Activated naive CD4-positive, alpha-beta T cell treated with anti-CD3 and anti-CD28 coated beads for 36 hours (primary cell): ENCODE measurements at regions not wholly inside any gene's neighbourhood (a gene's known extent, or its start where the extent isn't known, plus 50 kb on each side); places are given as distances from the start of the nearest gene placed in this dataset.

ENCODE experiments used
- CTCF ChIA-PET: fragments of 350-600 bp; sonication (Branson Sonifier 250); formaldehyde crosslinking; loops from one replicate; lab custom pipeline; 2021; ENCODE audit warnings: antibody characterized with exemption; lab: Charles Lee
- DNase-seq: peaks from one replicate; pipeline ENCODE4 v3.0.0-alpha.2; 2020
- H3K27ac Mint-ChIP-seq: one replicate; pipeline ENCODE4 v1.8.0; 2021; ENCODE audit warnings: mild to moderate bottlenecking, mixed read lengths
- H3K27me3 Mint-ChIP-seq: one replicate; pipeline ENCODE4 v1.8.0; 2021; ENCODE audit warnings: low read depth, mixed read lengths
- H3K36me3 Mint-ChIP-seq: one replicate; pipeline ENCODE4 v1.8.0; 2021; ENCODE audit warnings: low read depth, mixed read lengths
- H3K4me1 Mint-ChIP-seq: one replicate; pipeline ENCODE4 v1.8.0; 2021; ENCODE audit warnings: low read depth, mixed read lengths
- H3K4me3 Mint-ChIP-seq: one replicate; pipeline ENCODE4 v1.8.0; 2021; ENCODE audit warnings: mild to moderate bottlenecking, moderate library complexity, mixed read lengths
- H3K9me3 Mint-ChIP-seq: one replicate; pipeline ENCODE4 v1.8.0; 2021; ENCODE audit warnings: mixed read lengths
- intact Hi-C: fragments of 100-400 bp; cut with micrococcal nuclease; formaldehyde crosslinking; loops from one replicate; pipeline ENCODE4 v1.15.1; 2023

DNA sequence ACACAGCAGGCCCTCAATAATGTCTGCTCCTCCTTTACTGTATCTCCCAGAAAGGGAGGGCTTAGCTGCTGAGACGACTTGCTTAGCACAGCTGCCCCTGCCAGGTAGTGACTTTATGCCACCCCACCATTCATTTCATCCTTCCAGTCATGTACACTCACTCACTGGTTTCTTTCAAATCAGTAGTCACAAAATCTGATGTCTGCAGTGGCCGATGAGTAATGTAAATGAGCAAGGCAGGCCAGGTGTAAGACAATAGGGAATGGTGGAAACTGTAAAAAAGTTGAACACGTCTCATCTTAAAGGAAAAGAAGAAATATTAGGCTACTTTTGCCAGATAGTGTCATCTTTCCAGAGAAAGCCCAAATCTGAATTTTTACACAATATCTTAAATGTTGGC is 207.6 kb upstream of the PRICKLE2 start:
- intact Hi-C loops = no loop called here
- no peak overlapping the region for H3K27ac Mint-ChIP-seq
- H3K27me3 Mint-ChIP-seq = peaks cover 33% of the 10 kb centered on the region
- no peaks in the 10 kb centered on the region for H3K4me1 Mint-ChIP-seq
- CTCF ChIA-PET = interaction anchor here (0.7 kb wide), 1 partner anchor 98 kb away, joined by 3 read pairs; no protein-coding TSS in a partner anchor
- H3K4me3 Mint-ChIP-seq = no peak overlapping the region
- H3K9me3 Mint-ChIP-seq = peaks cover 13% of the 10 kb centered on the region
- peaks cover 2% of the 10 kb centered on the region for H3K36me3 Mint-ChIP-seq
- DNase-seq = no peak

- DNase-seq = no peak
- H3K27ac Mint-ChIP-seq = no peak overlapping the region
- peaks cover 28% of the 10 kb centered on the region for H3K27me3 Mint-ChIP-seq
- no peaks in the 10 kb centered on the region for H3K4me1 Mint-ChIP-seq
- H3K9me3 Mint-ChIP-seq = peaks cover 13% of the 10 kb centered on the region
- intact Hi-C loops = no loop called here
- CTCF ChIA-PET = interaction anchor here (0.5 kb wide), 1 partner anchor 1497 kb away, joined by 3 read pairs; no protein-coding TSS in a partner anchor
- no peak overlapping the region for H3K4me3 Mint-ChIP-seq
- H3K36me3 Mint-ChIP-seq = peaks cover 2% of the 10 kb centered on the region
These were observed 206.3 kb upstream of the PRICKLE2 start for GRCh38 chr3:64431526-64432091.

DNA sequence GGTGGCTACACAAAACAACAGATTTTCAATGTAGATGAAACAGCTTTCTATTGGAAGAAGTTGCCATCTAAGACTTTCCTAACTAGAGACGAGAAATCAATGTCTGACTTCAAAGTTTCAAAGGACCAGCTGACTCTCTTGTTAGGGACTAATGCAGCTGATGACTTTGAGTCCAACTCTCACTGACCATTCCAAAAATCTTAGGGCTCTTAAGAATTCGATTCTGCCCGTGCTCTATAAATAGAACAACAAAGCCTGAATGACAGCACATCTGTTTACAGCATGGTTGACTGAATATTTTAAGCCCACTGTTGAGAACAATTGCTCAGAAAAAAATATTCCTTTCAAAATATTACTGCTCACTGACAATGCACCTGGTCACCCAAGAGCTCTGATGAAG is 202.4 kb upstream of the PRICKLE2 start:
- no peak overlapping the region for H3K27ac Mint-ChIP-seq
- CTCF ChIA-PET = no interaction called here
- peaks cover 19% of the 10 kb centered on the region for H3K27me3 Mint-ChIP-seq
- no peaks in the 10 kb centered on the region for H3K4me1 Mint-ChIP-seq
- intact Hi-C loops = no loop called here
- no peaks in the 10 kb centered on the region for H3K36me3 Mint-ChIP-seq
- no peak overlapping the region for H3K4me3 Mint-ChIP-seq
- DNase-seq = no peak
- H3K9me3 Mint-ChIP-seq = no peaks in the 10 kb centered on the region

DNA sequence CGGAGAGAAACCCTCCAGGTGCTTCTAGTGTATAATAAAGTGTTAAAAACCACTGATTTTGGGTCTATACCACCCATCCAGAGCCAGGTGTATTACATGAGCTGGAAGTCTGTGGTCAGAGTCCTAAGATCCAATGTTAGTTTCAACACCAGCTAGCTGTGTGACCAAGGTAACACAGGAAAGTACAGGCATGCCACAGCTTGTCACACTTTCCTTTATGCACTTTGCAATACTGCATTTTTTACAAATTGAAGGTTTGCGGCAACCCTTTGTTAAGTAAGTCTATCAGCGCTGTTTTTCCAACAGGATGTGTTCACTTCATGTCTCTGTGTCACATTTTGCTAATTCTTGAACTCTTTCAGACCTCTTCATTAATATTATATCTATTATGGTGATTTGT is 201.3 kb upstream of the PRICKLE2 start:
- H3K4me1 Mint-ChIP-seq = no peaks in the 10 kb centered on the region
- H3K4me3 Mint-ChIP-seq = no peak overlapping the region
- H3K9me3 Mint-ChIP-seq = no peaks in the 10 kb centered on the region
- peaks cover 13% of the 10 kb centered on the region for H3K27me3 Mint-ChIP-seq
- no peaks in the 10 kb centered on the region for H3K36me3 Mint-ChIP-seq
- intact Hi-C loops = no loop called here
- no peak overlapping the region for H3K27ac Mint-ChIP-seq
- no peak for DNase-seq
- CTCF ChIA-PET = no interaction called here

DNA sequence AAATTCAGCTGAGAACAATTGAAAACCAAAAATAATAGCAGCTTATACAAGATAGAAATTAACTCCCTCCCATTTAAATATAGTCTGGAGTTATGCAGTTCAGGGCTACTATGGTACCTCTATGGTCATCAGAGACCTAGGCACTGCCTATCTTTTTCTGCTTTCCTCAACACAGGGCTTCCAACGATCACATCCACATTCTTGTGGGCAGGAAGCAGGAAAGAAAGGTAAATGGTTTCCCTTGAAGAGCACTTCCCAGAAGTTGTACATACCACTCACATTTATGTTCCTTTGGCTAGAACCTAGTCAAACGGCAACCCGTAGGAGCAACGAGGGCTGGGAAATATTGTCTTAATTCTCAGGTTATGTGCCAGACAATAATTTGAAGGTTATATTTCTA is 197.7 kb upstream of the PRICKLE2 start:
- CTCF ChIA-PET = no interaction called here
- Mint-ChIP-seq H3K4me1 (no peaks in the 10 kb centered on the region), H3K27ac (no peak overlapping the region), H3K9me3 (no peaks in the 10 kb centered on the region), H3K4me3 (no peak overlapping the region), H3K36me3 (no peaks in the 10 kb centered on the region), H3K27me3 (peaks cover 14% of the 10 kb centered on the region)
- intact Hi-C loops = no loop called here
- DNase-seq = no peak

GRCh38 chr3:64422192-64422591 is 196.9 kb upstream of the PRICKLE2 start:
- Mint-ChIP-seq H3K36me3 (no peaks in the 10 kb centered on the region), H3K9me3 (no peaks in the 10 kb centered on the region), H3K4me3 (no peak overlapping the region), H3K4me1 (no peaks in the 10 kb centered on the region), H3K27me3 (peaks cover 14% of the 10 kb centered on the region), H3K27ac (no peak overlapping the region)
- DNase-seq = no peak
- intact Hi-C loops = no loop called here
- CTCF ChIA-PET = no interaction called here

- DNase-seq = no peak
- Mint-ChIP-seq H3K27me3 (peaks cover 22% of the 10 kb centered on the region), H3K27ac (no peak overlapping the region), H3K36me3 (no peaks in the 10 kb centered on the region), H3K4me3 (no peak overlapping the region), H3K4me1 (no peaks in the 10 kb centered on the region), H3K9me3 (no peaks in the 10 kb centered on the region)
- intact Hi-C loops = no loop called here
- CTCF ChIA-PET = no interaction called here
These were observed 192.6 kb upstream of the PRICKLE2 start for GRCh38 chr3:64417816-64418215.

- CTCF ChIA-PET = no interaction called here
- Mint-ChIP-seq H3K27ac (no peak overlapping the region), H3K27me3 (peaks cover 22% of the 10 kb centered on the region), H3K4me3 (no peak overlapping the region), H3K9me3 (no peaks in the 10 kb centered on the region), H3K4me1 (no peaks in the 10 kb centered on the region), H3K36me3 (no peaks in the 10 kb centered on the region)
- DNase-seq = no peak
- intact Hi-C loops = no loop called here
These were observed 188.8 kb upstream of the PRICKLE2 start for GRCh38 chr3:64414043-64414442.

DNA sequence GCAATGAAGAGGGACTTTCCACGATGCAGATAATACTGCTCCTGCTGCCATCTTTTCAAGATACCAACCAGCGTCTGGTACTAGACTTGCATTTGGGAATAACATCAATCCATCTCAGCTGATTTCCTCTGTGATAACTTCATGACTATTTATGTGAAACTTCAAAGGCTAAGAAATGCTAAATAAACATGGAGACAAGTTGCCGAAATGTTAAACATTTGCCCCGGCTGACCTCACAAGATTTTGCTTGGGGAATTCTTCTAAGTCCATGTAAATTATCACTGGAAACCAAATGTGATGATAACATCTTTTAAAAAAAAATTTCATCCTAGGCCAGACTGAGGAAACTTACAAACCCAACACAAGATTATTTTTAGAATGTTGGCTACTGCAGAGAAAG is 185.8 kb upstream of the PRICKLE2 start:
- DNase-seq = no peak
- Mint-ChIP-seq H3K27ac (no peak overlapping the region), H3K4me1 (no peaks in the 10 kb centered on the region), H3K36me3 (no peaks in the 10 kb centered on the region), H3K9me3 (no peaks in the 10 kb centered on the region), H3K27me3 (peaks cover 25% of the 10 kb centered on the region), H3K4me3 (no peak overlapping the region)
- CTCF ChIA-PET = no interaction called here
- intact Hi-C loops = no loop called here

DNA sequence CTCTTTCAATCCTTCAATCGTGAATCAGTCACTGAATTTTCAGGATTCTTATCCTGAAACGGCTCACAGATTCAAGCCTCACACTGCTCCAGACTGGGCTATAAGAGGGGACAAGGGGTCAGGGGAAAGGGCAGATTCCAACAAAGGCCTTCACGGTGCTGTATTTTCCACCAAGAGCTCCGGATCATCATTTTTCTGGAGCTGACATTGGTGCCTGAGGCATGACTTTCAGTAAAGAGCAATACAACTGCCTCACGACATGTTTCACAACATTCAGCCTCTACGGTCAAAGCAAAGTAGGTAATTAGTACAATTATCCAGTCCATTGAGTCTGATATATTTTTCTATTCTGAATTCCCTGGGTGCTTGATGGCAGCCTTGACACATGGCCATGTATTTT is 185.0 kb upstream of the PRICKLE2 start:
- Mint-ChIP-seq H3K27ac (no peak overlapping the region), H3K4me1 (no peaks in the 10 kb centered on the region), H3K36me3 (no peaks in the 10 kb centered on the region), H3K27me3 (peaks cover 21% of the 10 kb centered on the region), H3K4me3 (no peak overlapping the region), H3K9me3 (no peaks in the 10 kb centered on the region)
- intact Hi-C loops = no loop called here
- no peak for DNase-seq
- CTCF ChIA-PET = no interaction called here

- H3K4me3 Mint-ChIP-seq = no peak overlapping the region
- no peaks in the 10 kb centered on the region for H3K4me1 Mint-ChIP-seq
- CTCF ChIA-PET = interaction anchor here (0.6 kb wide), 2 partner anchors 12 to 58 kb away, joined by 3 read pairs; no protein-coding TSS in a partner anchor
- intact Hi-C loops = no loop called here
- DNase-seq = no peak
- H3K9me3 Mint-ChIP-seq = no peaks in the 10 kb centered on the region
- H3K27ac Mint-ChIP-seq = no peak overlapping the region
- no peaks in the 10 kb centered on the region for H3K36me3 Mint-ChIP-seq
- H3K27me3 Mint-ChIP-seq = peaks cover 18% of the 10 kb centered on the region
These were observed 183.5 kb upstream of the PRICKLE2 start for GRCh38 chr3:64408770-64409169.

DNA sequence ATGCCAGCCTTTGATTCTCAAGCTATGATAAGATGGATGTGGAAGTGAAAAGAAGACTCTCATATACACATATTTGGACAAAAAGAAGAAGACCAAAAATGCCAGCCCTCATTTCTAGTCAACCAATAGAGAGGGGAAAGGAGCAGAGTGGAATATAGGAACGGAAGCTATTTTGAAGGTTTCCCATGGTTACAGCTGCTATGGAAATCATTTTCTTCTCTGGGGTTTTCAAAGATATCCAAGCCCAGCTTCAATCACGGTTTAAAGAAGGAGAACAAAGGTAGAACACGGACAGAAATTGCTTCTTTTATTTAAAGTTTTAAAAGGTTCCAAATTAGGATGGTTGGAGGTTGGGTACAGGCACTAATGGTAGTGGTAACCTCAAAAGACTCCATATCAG is 181.0 kb upstream of the PRICKLE2 start:
- DNase-seq = no peak
- H3K36me3 Mint-ChIP-seq = no peaks in the 10 kb centered on the region
- H3K4me1 Mint-ChIP-seq = no peaks in the 10 kb centered on the region
- no peak overlapping the region for H3K4me3 Mint-ChIP-seq
- H3K27me3 Mint-ChIP-seq = peaks cover 6% of the 10 kb centered on the region
- intact Hi-C loops = no loop called here
- no peak overlapping the region for H3K27ac Mint-ChIP-seq
- H3K9me3 Mint-ChIP-seq = no peaks in the 10 kb centered on the region
- CTCF ChIA-PET = no interaction called here

DNA sequence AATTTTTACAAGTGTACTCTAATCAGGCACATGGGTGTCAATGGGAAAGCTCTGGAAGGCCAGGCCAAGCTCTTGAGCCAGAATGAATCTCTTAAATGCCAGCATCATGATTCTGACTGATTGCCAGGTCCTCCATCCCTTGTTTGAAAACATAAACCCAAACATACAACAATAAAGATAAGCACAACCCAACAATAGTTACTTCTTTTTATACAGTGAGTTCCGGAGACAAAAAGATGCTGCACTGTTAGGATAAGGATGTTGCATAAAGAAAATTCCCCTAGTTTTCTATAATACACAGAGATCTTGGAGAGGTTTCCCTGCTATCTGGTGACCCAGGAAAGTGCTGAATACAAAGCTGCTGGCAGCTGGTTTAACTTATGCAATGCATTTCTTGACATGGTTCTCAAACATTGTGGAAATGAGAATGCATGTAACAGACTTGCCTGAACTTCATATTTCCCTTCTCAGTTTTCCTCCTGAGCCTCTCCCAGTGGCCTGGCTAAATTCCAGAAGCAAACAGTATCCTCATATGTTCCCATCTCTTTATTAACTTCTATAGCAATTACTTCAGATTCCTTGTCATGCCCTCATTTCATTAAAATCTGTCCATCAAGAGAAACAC is 180.1 kb upstream of the PRICKLE2 start:
- no peaks in the 10 kb centered on the region for H3K9me3 Mint-ChIP-seq
- H3K27ac Mint-ChIP-seq = no peak overlapping the region
- no peak overlapping the region for H3K4me3 Mint-ChIP-seq
- H3K4me1 Mint-ChIP-seq = no peaks in the 10 kb centered on the region
- intact Hi-C loops = no loop called here
- H3K36me3 Mint-ChIP-seq = no peaks in the 10 kb centered on the region
- DNase-seq = no peak
- H3K27me3 Mint-ChIP-seq = peaks cover 6% of the 10 kb centered on the region
- CTCF ChIA-PET = interaction anchor here (0.6 kb wide), 1 partner anchor 51 kb away, joined by 3 read pairs; no protein-coding TSS in a partner anchor
